NCI-H446 treated with DMSO at 0.1 percent for 48 hours (cell line): ENCODE measurements at regions not wholly inside any gene's neighbourhood (a gene's known extent, or its start where the extent isn't known, plus 50 kb on each side); places are given as distances from the start of the nearest gene placed in this dataset.

Source experiments
- DNase-seq: peaks from one replicate; lab custom pipeline; 2025; lab: John Stamatoyannopoulos, UW

GRCh38 chr16:82405736-82406135, 221.0 kb upstream of the CDH13 start:
- DNase-seq = no peak

GRCh38 chr16:82404586-82405315, 222.0 kb upstream of the CDH13 start:
- no peak for DNase-seq

- DNase-seq = no peak
Observed at GRCh38 chr16:82402665-82403218, 224.0 kb upstream of the CDH13 start.

- no peak for DNase-seq
Observed at GRCh38 chr16:82400046-82400445, 226.7 kb upstream of the CDH13 start.

- no peak for DNase-seq
Observed at GRCh38 chr16:82396509-82396908, 226.5 kb upstream of the MPHOSPH6 start.

GRCh38 chr16:82395212-82395611, 225.2 kb upstream of the MPHOSPH6 start:
- DNase-seq = no peak

- no peak for DNase-seq
Observed at GRCh38 chr16:82391690-82392089, 221.7 kb upstream of the MPHOSPH6 start.

- DNase-seq = no peak
Observed at GRCh38 chr16:82389956-82390650, 220.1 kb upstream of the MPHOSPH6 start.

- DNase-seq = no peak
Observed at GRCh38 chr16:82386761-82387160, 216.7 kb upstream of the MPHOSPH6 start.

GRCh38 chr16:82384949-82385348, 214.9 kb upstream of the MPHOSPH6 start:
- DNase-seq = no peak

- no peak for DNase-seq
Observed at GRCh38 chr16:82384017-82384416, 214.0 kb upstream of the MPHOSPH6 start.

GRCh38 chr16:82382521-82382920, 212.5 kb upstream of the MPHOSPH6 start:
- no peak for DNase-seq

- DNase-seq = no peak
Observed at GRCh38 chr16:82379551-82379950, 209.5 kb upstream of the MPHOSPH6 start.

- no peak for DNase-seq
Observed at GRCh38 chr16:82373976-82374375, 204.0 kb upstream of the MPHOSPH6 start.

GRCh38 chr16:82370282-82370681, 200.3 kb upstream of the MPHOSPH6 start:
- no peak for DNase-seq

GRCh38 chr16:82368041-82368440, 198.0 kb upstream of the MPHOSPH6 start:
- DNase-seq = no peak

GRCh38 chr16:82366462-82366861, 196.4 kb upstream of the MPHOSPH6 start:
- no peak for DNase-seq

GRCh38 chr16:82364690-82365089, 194.7 kb upstream of the MPHOSPH6 start:
- no peak for DNase-seq

- no peak for DNase-seq
Observed at GRCh38 chr16:82363026-82363816, 193.2 kb upstream of the MPHOSPH6 start.

GRCh38 chr16:82361885-82362284, 191.9 kb upstream of the MPHOSPH6 start:
- no peak for DNase-seq

GRCh38 chr16:82360024-82360783, 190.2 kb upstream of the MPHOSPH6 start:
- no peak for DNase-seq
